ENCODE measurements at regions not wholly inside any gene's neighbourhood (a gene's known extent, or its start where the extent isn't known, plus 50 kb on each side); places are given as distances from the start of the nearest gene placed in this dataset.

- peaks cover 4% of the 10 kb centered on the region for H3K27me3 Mint-ChIP-seq (ENCODE audit: unreplicated experiment)
These were observed 104.3 kb upstream of the TMC3 start for GRCh38 chr15:81478354-81478753.

GRCh38 chr15:81475926-81476325, 101.9 kb upstream of the TMC3 start:
- Mint-ChIP-seq H3K4me3 (ENCODE audit: unreplicated experiment) (no peak overlapping the region), H3K36me3 (ENCODE audit: unreplicated experiment) (peaks cover 4% of the 10 kb centered on the region), H3K27me3 (ENCODE audit: unreplicated experiment) (peaks cover 2% of the 10 kb centered on the region), H3K27ac (ENCODE audit: unreplicated experiment) (no peak overlapping the region), H3K4me1 (ENCODE audit: low read depth, unreplicated experiment) (peaks cover 3% of the 10 kb centered on the region), H3K9me3 (ENCODE audit: unreplicated experiment) (peaks cover 4% of the 10 kb centered on the region)
- TF ChIP-seq CTCF (IDR thresholded peaks at IDR 0.05; ENCODE audit: partially characterized antibody, unreplicated experiment), result no peak
- no peak for DNase-seq

More at GRCh38 chr15:81478354-81478753, 104.3 kb upstream of the TMC3 start:
- Mint-ChIP-seq H3K27ac (ENCODE audit: unreplicated experiment) (no peak overlapping the region), H3K9me3 (ENCODE audit: unreplicated experiment) (peaks cover 6% of the 10 kb centered on the region), H3K36me3 (ENCODE audit: unreplicated experiment) (no peaks in the 10 kb centered on the region), H3K4me3 (ENCODE audit: unreplicated experiment) (no peak overlapping the region), H3K4me1 (ENCODE audit: low read depth, unreplicated experiment) (peaks cover 7% of the 10 kb centered on the region)
- no peak for TF ChIP-seq CTCF (IDR thresholded peaks at IDR 0.05; ENCODE audit: partially characterized antibody, unreplicated experiment)
- no peak for DNase-seq

- H3K27ac Mint-ChIP-seq (ENCODE audit: unreplicated experiment), result no peak overlapping the region
- no peak for TF ChIP-seq CTCF (IDR thresholded peaks at IDR 0.05; ENCODE audit: partially characterized antibody, unreplicated experiment)
- DNase-seq, result no peak
- H3K4me3 Mint-ChIP-seq (ENCODE audit: unreplicated experiment), result no peak overlapping the region
- H3K36me3 Mint-ChIP-seq (ENCODE audit: unreplicated experiment), result peaks cover 4% of the 10 kb centered on the region
- peaks cover 1% of the 10 kb centered on the region for H3K9me3 Mint-ChIP-seq (ENCODE audit: unreplicated experiment)
- no peaks in the 10 kb centered on the region for H3K27me3 Mint-ChIP-seq (ENCODE audit: unreplicated experiment)
- H3K4me1 Mint-ChIP-seq (ENCODE audit: low read depth, unreplicated experiment), result no peaks in the 10 kb centered on the region
These were observed 101.5 kb upstream of the TMC3 start for GRCh38 chr15:81475471-81475870.

GRCh38 chr15:81473946-81474345, 99.9 kb upstream of the TMC3 start:
- Mint-ChIP-seq H3K27ac (ENCODE audit: unreplicated experiment) (no peak overlapping the region), H3K4me1 (ENCODE audit: low read depth, unreplicated experiment) (no peaks in the 10 kb centered on the region), H3K27me3 (ENCODE audit: unreplicated experiment) (no peaks in the 10 kb centered on the region), H3K4me3 (ENCODE audit: unreplicated experiment) (no peak overlapping the region), H3K36me3 (ENCODE audit: unreplicated experiment) (peaks cover 4% of the 10 kb centered on the region), H3K9me3 (ENCODE audit: unreplicated experiment) (peaks cover 1% of the 10 kb centered on the region)
- DNase-seq, result no peak
- TF ChIP-seq CTCF (IDR thresholded peaks at IDR 0.05; ENCODE audit: partially characterized antibody, unreplicated experiment), result no peak

GRCh38 chr15:81473177-81473576, 99.2 kb upstream of the TMC3 start:
- DNase-seq, result no peak
- H3K27me3 Mint-ChIP-seq (ENCODE audit: unreplicated experiment), result no peaks in the 10 kb centered on the region

More at GRCh38 chr15:81473177-81473576, 99.2 kb upstream of the TMC3 start:
- no peaks in the 10 kb centered on the region for H3K4me1 Mint-ChIP-seq (ENCODE audit: low read depth, unreplicated experiment)
- no peak overlapping the region for H3K4me3 Mint-ChIP-seq (ENCODE audit: unreplicated experiment)
- H3K27ac Mint-ChIP-seq (ENCODE audit: unreplicated experiment), result no peak overlapping the region
- peaks cover 1% of the 10 kb centered on the region for H3K9me3 Mint-ChIP-seq (ENCODE audit: unreplicated experiment)
- peaks cover 4% of the 10 kb centered on the region for H3K36me3 Mint-ChIP-seq (ENCODE audit: unreplicated experiment)
- TF ChIP-seq CTCF (IDR thresholded peaks at IDR 0.05; ENCODE audit: partially characterized antibody, unreplicated experiment), result no peak

All from glutamatergic neuron (in vitro differentiated cells).